A673 (cell line): ENCODE measurements at regions not wholly inside any gene's neighbourhood (a gene's known extent, or its start where the extent isn't known, plus 50 kb on each side); places are given as distances from the start of the nearest gene placed in this dataset.

Source experiments
- EZH2 ChIP-seq: fragments of 200-600 bp; sonication (generic); IDR thresholded peaks from 2 replicates; pipeline ENCODE4 v1.6.1; 2017; ENCODE audit warnings: borderline replicate concordance, low read depth, mild to moderate bottlenecking, mixed read lengths, antibody characterized with exemption, low read length; ENCODE audit not compliant: poor library complexity, severe bottlenecking
- TF ChIP-seq, protein P1 (sequence below): fragments of 300-800, 200-600 bp; sonication (generic); conservative IDR thresholded peaks from 2 replicates; pipeline ENCODE4 v1.5.1; 2017; ENCODE audit warnings: low read depth, mild to moderate bottlenecking, antibody characterized with exemption, low read length, moderate library complexity, mixed read lengths

DNA sequence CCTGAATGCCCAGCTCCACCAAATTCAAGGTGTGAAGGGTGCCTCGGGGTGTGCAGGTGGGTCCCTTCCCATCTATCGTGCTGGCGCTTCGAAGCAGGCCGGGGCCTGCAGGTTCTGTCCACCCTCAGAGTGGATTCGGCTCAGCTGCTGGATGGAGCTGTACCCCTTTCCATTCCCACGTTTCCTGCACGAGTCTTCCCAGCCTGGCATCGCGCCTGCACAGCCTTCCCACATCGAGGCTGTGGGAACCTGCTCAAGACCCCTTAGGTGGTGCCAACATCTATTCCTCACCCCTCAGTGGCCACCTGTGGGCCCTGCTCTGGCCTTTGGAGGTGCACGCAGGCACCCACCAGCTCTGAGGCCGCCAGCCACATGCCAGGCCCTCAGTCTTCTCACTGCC is 65.7 kb downstream of the PDCL3 start:
- TF ChIP-seq, protein P1, sequence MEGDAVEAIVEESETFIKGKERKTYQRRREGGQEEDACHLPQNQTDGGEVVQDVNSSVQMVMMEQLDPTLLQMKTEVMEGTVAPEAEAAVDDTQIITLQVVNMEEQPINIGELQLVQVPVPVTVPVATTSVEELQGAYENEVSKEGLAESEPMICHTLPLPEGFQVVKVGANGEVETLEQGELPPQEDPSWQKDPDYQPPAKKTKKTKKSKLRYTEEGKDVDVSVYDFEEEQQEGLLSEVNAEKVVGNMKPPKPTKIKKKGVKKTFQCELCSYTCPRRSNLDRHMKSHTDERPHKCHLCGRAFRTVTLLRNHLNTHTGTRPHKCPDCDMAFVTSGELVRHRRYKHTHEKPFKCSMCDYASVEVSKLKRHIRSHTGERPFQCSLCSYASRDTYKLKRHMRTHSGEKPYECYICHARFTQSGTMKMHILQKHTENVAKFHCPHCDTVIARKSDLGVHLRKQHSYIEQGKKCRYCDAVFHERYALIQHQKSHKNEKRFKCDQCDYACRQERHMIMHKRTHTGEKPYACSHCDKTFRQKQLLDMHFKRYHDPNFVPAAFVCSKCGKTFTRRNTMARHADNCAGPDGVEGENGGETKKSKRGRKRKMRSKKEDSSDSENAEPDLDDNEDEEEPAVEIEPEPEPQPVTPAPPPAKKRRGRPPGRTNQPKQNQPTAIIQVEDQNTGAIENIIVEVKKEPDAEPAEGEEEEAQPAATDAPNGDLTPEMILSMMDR: no peak
- TF ChIP-seq EZH2: no peak
